ENCODE measurements at regions not wholly inside any gene's neighbourhood (a gene's known extent, or its start where the extent isn't known, plus 50 kb on each side); places are given as distances from the start of the nearest gene placed in this dataset. TPM values are rescaled to one million over a fixed set of nuclear protein-coding genes. Genes with fewer than 3 reads are reported as not detected.
"Not testable (repeated sequence)": the region's sequence is repeated elsewhere in the genome, so short reads cannot be mapped to it uniquely, and the experiment has no call there.

DNA sequence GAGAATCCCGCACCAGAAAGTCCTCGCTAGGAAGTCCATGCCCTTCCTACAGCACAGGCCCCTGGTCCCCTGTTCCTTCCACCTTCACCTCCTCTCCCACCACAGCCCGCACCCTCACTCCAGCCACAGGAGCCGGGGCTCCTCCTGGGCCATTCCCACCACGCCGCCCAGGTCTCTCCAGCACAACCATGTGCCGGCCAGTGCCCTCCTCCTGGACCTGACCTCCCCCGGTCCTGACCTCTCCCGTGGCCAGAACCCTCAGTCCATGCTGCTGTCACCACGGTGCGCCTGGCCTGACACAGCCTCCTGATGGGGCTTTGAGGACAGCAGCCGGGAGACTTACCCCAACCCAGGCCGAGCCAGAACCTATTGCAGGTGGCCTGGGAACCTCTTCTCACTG, 1446.6 kb upstream of the TPTE start:
- H3K4me3 ChIP-seq; H3K27me3 ChIP-seq (ENCODE audit: control insufficient read depth in 3 of 3, insufficient read depth in 3 of 3, low read length in 2 of 3); H3K27ac ChIP-seq (ENCODE audit: low read depth in 1 of 2, low read length in 1 of 2); H3K36me3 ChIP-seq (ENCODE audit: control insufficient read depth in 4 of 4, insufficient read depth in 4 of 4, low read length in 4 of 4); DNase-seq; H3K4me1 ChIP-seq (ENCODE audit: control insufficient read depth in 5 of 5, insufficient read depth in 5 of 5, low read length in 5 of 5); H3K9ac ChIP-seq (ENCODE audit: insufficient read depth in 1 of 2, low read length in 2 of 2); H3K9me3 ChIP-seq (ENCODE audit: control insufficient read depth in 4 of 4, insufficient read depth in 3 of 4, low read length in 3 of 4); ATAC-seq (ENCODE audit: insufficient read depth, low FRiP score): not testable (repeated sequence)
- WGBS, 2 donors, result 92 to 93% methylated on average over 4 to 13 of the region's 13 CpGs

DNA sequence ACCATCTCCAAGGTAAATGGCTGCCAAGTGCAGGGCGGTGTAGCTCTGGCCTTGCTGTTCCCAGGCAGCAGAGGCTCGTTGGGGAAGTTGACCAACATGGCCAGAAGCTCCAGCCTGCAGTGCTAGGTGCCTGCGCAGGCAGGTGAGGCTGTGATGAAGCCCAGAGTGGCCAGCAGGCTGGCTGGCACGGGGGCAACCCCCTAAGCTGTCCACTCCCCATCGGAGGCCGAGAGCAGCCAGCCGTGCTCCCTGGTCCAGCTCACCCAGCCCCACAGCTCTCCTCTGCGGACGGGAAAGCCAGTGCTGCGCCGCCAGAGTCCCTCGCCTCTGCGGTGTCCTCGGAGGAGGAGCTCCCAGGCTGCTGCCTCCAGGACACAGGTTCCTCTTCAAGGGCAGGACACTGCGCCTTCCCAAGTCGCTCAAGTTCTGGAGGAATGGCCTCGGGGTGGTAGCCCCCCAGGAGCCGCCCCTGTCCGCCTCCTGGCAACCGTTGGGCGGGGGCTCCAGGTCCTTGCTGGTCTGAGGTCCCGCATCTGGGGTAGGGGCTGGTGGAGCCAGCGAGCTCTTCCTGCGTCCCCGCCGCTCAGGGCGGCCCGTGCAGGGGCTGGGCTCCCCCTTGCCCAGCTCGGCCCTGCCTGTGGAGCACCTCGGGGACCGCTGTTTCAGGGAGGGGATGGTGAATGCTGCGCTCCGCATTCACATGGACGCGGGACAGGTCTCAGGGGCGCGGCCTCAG, 1438.1 kb upstream of the TPTE start:
- H3K4me3 ChIP-seq; ATAC-seq (ENCODE audit: insufficient read depth, low FRiP score); H3K27me3 ChIP-seq (ENCODE audit: control insufficient read depth in 3 of 3, insufficient read depth in 3 of 3, low read length in 2 of 3); DNase-seq; H3K9ac ChIP-seq (ENCODE audit: insufficient read depth in 1 of 2, low read length in 2 of 2); H3K9me3 ChIP-seq (ENCODE audit: control insufficient read depth in 4 of 4, insufficient read depth in 3 of 4, low read length in 3 of 4); H3K27ac ChIP-seq (ENCODE audit: low read depth in 1 of 2, low read length in 1 of 2); H3K36me3 ChIP-seq (ENCODE audit: control insufficient read depth in 4 of 4, insufficient read depth in 4 of 4, low read length in 4 of 4); H3K4me1 ChIP-seq (ENCODE audit: control insufficient read depth in 5 of 5, insufficient read depth in 5 of 5, low read length in 5 of 5): not testable (repeated sequence)
- 62 to 77% methylated on average over 7 to 20 of the region's 37 CpGs for WGBS, 2 donors

DNA sequence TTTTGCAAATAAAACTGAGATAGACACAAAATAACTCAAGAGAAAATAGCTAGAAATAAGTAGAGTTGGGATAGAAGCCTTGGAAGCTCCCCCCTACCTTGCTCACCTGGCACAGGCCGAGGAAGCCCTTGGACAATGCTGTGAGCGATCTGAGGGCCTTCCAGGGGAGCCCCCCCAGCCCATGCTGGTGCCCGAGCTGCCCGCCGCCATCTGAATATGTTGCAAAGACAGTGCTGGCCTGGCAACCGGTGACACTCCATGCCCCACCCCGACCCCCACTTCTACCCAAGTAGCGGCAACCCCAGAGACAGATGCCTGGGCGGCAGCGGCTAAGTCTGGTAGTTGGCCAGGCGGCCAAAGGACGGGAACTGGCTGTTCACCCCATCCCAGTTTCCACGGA, 1435.1 kb upstream of the TPTE start:
- not testable (repeated sequence) for ATAC-seq (ENCODE audit: insufficient read depth, low FRiP score); DNase-seq; H3K9ac ChIP-seq (ENCODE audit: insufficient read depth in 1 of 2, low read length in 2 of 2); H3K27me3 ChIP-seq (ENCODE audit: control insufficient read depth in 3 of 3, insufficient read depth in 3 of 3, low read length in 2 of 3); H3K4me1 ChIP-seq (ENCODE audit: control insufficient read depth in 5 of 5, insufficient read depth in 5 of 5, low read length in 5 of 5); H3K36me3 ChIP-seq (ENCODE audit: control insufficient read depth in 4 of 4, insufficient read depth in 4 of 4, low read length in 4 of 4); H3K4me3 ChIP-seq; H3K9me3 ChIP-seq (ENCODE audit: control insufficient read depth in 4 of 4, insufficient read depth in 3 of 4, low read length in 3 of 4); H3K27ac ChIP-seq (ENCODE audit: low read depth in 1 of 2, low read length in 1 of 2)
- WGBS, 2 donors, result 91 to 98% methylated on average over 4 to 7 of the region's 13 CpGs

DNA sequence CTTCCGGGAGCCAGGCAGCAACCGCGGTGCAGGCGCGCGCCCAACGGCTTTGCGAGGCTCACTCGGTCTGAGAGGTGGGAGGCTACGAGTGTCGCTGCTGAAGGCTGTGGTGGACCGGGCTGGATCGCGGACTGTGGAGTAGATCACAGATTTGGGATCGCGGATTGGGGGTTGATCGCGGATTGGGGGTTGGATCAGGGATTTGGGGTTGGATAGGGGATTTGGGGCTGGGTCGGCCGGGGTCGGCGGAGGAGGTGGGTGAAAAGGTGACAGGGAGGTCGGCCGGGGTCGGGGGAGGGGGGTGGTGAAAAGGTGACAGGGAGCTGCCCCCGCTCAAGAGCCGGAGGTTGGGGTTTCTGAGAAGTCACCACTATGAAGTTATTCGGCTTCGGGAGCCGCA, 1433.6 kb upstream of the TPTE start:
- H3K4me3 ChIP-seq; H3K9ac ChIP-seq (ENCODE audit: insufficient read depth in 1 of 2, low read length in 2 of 2); ATAC-seq (ENCODE audit: insufficient read depth, low FRiP score); H3K27me3 ChIP-seq (ENCODE audit: control insufficient read depth in 3 of 3, insufficient read depth in 3 of 3, low read length in 2 of 3); H3K9me3 ChIP-seq (ENCODE audit: control insufficient read depth in 4 of 4, insufficient read depth in 3 of 4, low read length in 3 of 4); H3K36me3 ChIP-seq (ENCODE audit: control insufficient read depth in 4 of 4, insufficient read depth in 4 of 4, low read length in 4 of 4); H3K27ac ChIP-seq (ENCODE audit: low read depth in 1 of 2, low read length in 1 of 2); DNase-seq; H3K4me1 ChIP-seq (ENCODE audit: control insufficient read depth in 5 of 5, insufficient read depth in 5 of 5, low read length in 5 of 5): not testable (repeated sequence)
- 75 to 85% methylated on average over 17 to 19 of the region's 30 CpGs for WGBS, 2 donors

DNA sequence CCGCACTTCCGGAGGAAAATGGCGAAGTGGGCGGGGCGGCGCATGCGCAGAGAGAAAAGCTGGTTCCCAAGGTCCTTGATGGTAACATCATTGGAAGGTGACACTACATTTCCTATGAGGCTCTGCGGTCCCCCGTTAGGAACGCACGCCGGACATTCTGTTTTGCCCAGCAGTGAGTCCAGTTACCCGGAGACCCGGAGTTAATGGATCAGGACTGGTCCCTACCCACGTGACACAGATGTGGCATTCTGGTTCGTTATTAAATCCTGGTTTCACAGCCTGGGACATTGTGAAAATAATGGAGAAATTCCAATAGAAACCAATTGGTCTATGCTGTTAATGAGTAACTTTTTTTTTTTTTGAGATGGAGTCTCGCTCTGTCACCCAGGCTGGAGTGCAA, 1391.6 kb upstream of the TPTE start:
- H3K4me1 ChIP-seq (ENCODE audit: control insufficient read depth in 5 of 5, insufficient read depth in 5 of 5, low read length in 5 of 5); H3K4me3 ChIP-seq: not testable (repeated sequence)
- no CpG with 5 or more reads among the region's 17 CpGs for WGBS, 2 donors

DNA sequence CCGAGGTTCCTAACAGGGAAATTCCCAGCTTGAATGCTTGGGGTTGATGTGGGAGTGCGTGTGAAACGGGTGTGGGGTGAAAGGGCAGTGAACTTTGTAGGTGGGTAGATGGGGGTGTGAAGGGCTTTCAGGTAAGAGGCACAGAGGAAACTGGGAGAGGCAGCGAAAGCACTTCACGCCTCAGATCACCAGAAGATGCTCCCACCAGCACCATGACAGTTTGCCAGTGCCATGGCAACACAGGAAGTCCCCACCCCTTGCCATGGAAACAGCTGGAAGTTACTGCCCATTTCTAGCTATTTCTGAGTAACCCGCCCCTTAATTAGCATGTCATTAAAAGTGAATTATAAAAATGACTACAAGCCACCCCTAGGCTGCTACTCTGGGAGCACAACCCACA, 1390.6 kb upstream of the TPTE start:
- DNase-seq; H3K9me3 ChIP-seq (ENCODE audit: control insufficient read depth in 4 of 4, insufficient read depth in 3 of 4, low read length in 3 of 4); H3K27ac ChIP-seq (ENCODE audit: low read depth in 1 of 2, low read length in 1 of 2); ATAC-seq (ENCODE audit: insufficient read depth, low FRiP score); H3K27me3 ChIP-seq (ENCODE audit: control insufficient read depth in 3 of 3, insufficient read depth in 3 of 3, low read length in 2 of 3); H3K4me3 ChIP-seq; H3K9ac ChIP-seq (ENCODE audit: insufficient read depth in 1 of 2, low read length in 2 of 2); H3K36me3 ChIP-seq (ENCODE audit: control insufficient read depth in 4 of 4, insufficient read depth in 4 of 4, low read length in 4 of 4); H3K4me1 ChIP-seq (ENCODE audit: control insufficient read depth in 5 of 5, insufficient read depth in 5 of 5, low read length in 5 of 5): not testable (repeated sequence)
- WGBS, 2 donors, result 65 to 91% methylated on average over 3 to 5 of the region's 6 CpGs

More for the DNA sequence above, 1391.6 kb upstream of the TPTE start:
- not testable (repeated sequence) for H3K27ac ChIP-seq (ENCODE audit: low read depth in 1 of 2, low read length in 1 of 2); H3K9me3 ChIP-seq (ENCODE audit: control insufficient read depth in 4 of 4, insufficient read depth in 3 of 4, low read length in 3 of 4); ATAC-seq (ENCODE audit: insufficient read depth, low FRiP score); H3K36me3 ChIP-seq (ENCODE audit: control insufficient read depth in 4 of 4, insufficient read depth in 4 of 4, low read length in 4 of 4); H3K9ac ChIP-seq (ENCODE audit: insufficient read depth in 1 of 2, low read length in 2 of 2); DNase-seq; H3K27me3 ChIP-seq (ENCODE audit: control insufficient read depth in 3 of 3, insufficient read depth in 3 of 3, low read length in 2 of 3)

Small RNAs in the stretch of these regions (small RNA-seq; reads per million reads assigned to genes)
- gene CR392039.1 (ENCODE audit: low replicate concordance), result not detected
